RWPE1 (cell line): ENCODE measurements at regions not wholly inside any gene's neighbourhood (a gene's known extent, or its start where the extent isn't known, plus 50 kb on each side); places are given as distances from the start of the nearest gene placed in this dataset.

Source experiments
- CTCF ChIA-PET: fragments of 350-600 bp; sonication (Branson Sonifier 250); formaldehyde crosslinking; extraction: SDS; loops from one replicate; lab custom pipeline; 2021; lab: Yijun Ruan, JAX
- POLR2A ChIA-PET: fragments of 400-600 bp; formaldehyde crosslinking; extraction: SDS; loops from one replicate; lab custom pipeline; 2020; ENCODE audit warnings: antibody characterized with exemption; ENCODE audit not compliant: low non-redundant PET; lab: Yijun Ruan, JAX
- DNase-seq: peaks from one replicate; pipeline ENCODE4 v3.0.0; 2012; ENCODE audit warnings: low spot score
- H3K27ac ChIP-seq: fragments of 450-650 bp; 2 replicates; pipeline ENCODE4 v1.5.1; 2017
- TF ChIP-seq, protein P1 (sequence below): fragments of 450-650 bp; conservative IDR thresholded peaks from 2 replicates; pipeline ENCODE4 v1.5.1; 2017; ENCODE audit warnings: low read depth, mild to moderate bottlenecking

DNA sequence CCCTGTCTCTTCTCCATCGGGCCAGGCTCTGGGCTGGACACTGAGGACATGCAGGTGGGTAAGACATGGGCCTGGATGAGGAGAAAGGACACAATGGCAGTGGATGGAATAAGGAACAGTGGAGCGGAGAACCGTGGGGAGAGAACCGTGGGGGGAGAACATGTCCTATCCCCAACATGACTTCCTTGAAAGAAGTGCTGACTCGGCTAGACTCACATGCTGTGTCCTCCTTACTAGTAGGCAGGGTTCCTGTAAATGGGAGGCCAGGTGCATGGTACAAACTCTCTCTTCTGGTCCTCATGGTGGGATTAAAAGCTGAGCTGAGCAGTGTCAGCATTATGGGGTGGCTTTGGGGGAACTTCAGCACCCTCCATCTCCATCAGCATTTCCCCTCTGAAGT lies 137.4 kb upstream of the CSF3R start:
- no peak overlapping the region for H3K27ac ChIP-seq
- ChIA-PET CTCF (no interaction called here), POLR2A (no interaction called here)
- TF ChIP-seq, protein P1, sequence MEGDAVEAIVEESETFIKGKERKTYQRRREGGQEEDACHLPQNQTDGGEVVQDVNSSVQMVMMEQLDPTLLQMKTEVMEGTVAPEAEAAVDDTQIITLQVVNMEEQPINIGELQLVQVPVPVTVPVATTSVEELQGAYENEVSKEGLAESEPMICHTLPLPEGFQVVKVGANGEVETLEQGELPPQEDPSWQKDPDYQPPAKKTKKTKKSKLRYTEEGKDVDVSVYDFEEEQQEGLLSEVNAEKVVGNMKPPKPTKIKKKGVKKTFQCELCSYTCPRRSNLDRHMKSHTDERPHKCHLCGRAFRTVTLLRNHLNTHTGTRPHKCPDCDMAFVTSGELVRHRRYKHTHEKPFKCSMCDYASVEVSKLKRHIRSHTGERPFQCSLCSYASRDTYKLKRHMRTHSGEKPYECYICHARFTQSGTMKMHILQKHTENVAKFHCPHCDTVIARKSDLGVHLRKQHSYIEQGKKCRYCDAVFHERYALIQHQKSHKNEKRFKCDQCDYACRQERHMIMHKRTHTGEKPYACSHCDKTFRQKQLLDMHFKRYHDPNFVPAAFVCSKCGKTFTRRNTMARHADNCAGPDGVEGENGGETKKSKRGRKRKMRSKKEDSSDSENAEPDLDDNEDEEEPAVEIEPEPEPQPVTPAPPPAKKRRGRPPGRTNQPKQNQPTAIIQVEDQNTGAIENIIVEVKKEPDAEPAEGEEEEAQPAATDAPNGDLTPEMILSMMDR: no peak
- DNase-seq: no peak

DNA sequence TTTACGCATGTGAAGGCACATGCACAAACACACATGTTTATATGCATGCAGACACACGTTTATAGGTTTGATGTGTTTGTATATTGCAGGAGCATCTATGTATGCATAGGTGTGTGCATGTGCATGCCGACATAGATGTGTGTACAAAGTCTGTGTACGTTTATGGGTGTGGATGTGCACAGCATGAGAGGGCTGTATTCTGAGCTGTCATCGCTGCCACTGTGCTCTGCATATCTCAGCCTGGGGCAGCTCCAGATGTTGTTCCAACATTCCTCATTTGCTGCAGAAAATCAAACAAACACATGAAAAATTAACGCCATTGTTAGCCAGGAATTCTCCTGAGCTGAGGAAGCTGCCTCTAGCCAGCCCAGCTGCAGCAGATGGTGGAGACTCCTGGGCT lies 132.3 kb upstream of the CSF3R start:
- POLR2A ChIA-PET: no interaction called here
- CTCF ChIA-PET: no interaction called here
- no peak for DNase-seq
- TF ChIP-seq, protein P1: no peak
- no peak overlapping the region for H3K27ac ChIP-seq

DNA sequence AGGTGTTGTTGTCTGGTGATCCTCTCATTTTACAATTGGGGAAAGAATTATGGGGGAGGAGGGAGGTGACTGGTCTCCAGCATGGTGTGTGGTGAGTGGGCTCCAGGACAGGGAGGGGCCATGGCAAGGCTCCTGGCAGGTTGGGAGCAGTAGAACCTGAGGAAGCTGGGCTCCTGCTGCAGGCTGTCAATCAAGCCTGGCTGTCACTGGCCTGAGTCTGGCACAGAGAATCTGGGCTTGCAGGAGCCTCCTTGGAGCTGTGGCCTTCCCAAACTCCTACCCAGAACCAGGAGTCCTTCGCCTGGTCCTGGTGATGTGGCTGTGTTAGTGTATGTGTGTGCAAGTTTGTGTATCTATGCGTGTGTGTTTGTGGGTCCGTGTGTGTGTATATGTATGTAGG lies 131.9 kb upstream of the CSF3R start:
- no peak overlapping the region for H3K27ac ChIP-seq
- ChIA-PET CTCF (no interaction called here), POLR2A (no interaction called here)
- no peak for DNase-seq
- TF ChIP-seq, protein P1: no peak

DNA sequence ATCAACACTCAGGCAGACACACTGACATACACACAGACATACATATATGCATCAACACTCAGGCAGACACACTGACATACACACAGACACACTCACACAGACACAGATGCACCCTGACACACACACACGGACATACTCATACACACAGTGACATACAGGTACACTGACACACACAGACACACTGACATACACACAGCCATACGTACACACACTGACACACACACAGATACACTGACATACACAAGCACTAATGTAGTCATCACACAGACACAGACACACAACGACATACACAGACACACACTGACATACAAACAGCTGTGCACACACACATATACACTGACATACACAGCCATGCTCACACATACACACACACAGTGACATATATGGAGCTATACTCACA lies 131.0 kb upstream of the CSF3R start:
- CTCF ChIA-PET: no interaction called here
- no peak for DNase-seq
- TF ChIP-seq, protein P1: no peak
- POLR2A ChIA-PET: no interaction called here
- no peak overlapping the region for H3K27ac ChIP-seq

DNA sequence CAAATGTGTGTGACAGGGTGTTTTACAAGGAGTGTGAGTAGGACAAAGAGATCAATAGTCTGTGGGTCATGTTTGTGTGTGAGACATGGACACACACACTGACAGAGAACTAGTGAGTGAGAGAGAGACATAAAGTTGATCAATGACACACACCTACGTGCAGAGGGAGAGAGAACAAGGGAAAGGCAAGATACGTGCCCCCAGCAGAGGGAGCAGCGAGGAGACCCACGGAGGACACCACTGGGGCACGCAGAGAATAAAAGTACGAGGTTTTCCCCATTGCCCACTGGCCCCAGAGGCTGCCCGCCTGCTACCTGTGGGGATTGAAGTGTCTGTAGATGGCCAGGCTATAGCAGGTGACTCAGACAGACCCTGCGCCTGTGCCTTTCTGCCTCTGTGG lies 130.2 kb upstream of the CSF3R start:
- no peak overlapping the region for H3K27ac ChIP-seq
- CTCF ChIA-PET: no interaction called here
- TF ChIP-seq, protein P1: no peak
- DNase-seq: no peak
- POLR2A ChIA-PET: no interaction called here

DNA sequence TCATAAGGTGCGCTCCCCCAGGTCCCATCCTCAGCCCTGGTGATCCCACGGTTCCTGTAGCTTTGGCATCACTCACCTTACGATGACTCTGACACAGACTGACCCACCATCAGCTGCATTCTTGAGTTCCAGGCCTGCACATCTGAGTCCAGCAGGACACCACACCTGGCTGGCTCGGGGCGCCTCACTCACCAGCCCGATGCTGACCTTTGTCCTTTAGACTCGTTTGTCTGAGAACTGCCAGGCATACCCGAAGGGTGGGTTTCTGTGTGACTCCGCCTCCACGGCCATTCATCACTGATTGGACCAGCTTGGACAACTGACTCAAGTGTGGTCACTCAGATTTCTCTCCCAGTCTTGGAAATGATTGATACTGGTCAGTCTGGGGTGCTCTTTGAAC lies 129.4 kb upstream of the CSF3R start:
- no peak for DNase-seq
- TF ChIP-seq, protein P1: no peak
- H3K27ac ChIP-seq: no peak overlapping the region
- ChIA-PET CTCF (no interaction called here), POLR2A (interaction anchor here (0.6 kb wide), 1 partner anchor 619 kb away, joined by 3 read pairs; no protein-coding TSS in a partner anchor)
